ENCODE measurements at regions not wholly inside any gene's neighbourhood (a gene's known extent, or its start where the extent isn't known, plus 50 kb on each side); places are given as distances from the start of the nearest gene placed in this dataset.
"Not testable (repeated sequence)": the region's sequence is repeated elsewhere in the genome, so short reads cannot be mapped to it uniquely, and the experiment has no call there.

DNA sequence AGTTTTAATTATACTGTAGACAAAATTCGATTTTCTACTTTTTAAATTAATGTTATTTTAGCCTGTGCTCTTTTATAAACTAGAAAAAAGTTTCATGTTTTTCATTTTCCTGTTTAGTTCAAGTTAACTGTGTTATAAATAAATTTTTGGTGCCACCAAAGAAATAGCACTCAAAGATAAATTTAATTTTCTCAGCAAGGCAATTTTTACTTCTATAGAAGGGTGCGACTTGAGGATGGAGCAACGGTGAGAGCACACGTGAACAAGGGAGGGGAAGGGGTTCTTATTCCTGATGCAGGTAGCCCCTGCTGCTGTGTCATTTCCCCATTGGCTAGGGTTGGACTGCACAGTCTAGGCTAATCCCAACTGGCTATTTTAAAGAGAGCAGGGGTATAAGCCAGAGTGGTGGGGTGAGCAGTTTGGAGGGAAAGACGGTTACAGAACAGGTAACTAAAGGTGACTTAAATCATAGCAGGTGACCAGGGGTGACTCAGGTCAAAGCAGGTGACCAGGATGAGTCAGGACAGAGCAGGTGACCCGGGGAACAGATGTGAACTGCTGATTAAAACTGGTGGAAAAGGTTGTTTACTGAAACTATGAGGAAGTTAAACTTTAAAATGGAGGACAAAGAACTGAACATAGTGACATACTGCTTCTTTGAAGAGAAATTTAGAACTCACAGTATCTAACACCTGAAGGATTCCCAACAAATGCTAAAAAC lies 104.6 kb upstream of the GPBP1 start:
- no peak for DNase-seq

DNA sequence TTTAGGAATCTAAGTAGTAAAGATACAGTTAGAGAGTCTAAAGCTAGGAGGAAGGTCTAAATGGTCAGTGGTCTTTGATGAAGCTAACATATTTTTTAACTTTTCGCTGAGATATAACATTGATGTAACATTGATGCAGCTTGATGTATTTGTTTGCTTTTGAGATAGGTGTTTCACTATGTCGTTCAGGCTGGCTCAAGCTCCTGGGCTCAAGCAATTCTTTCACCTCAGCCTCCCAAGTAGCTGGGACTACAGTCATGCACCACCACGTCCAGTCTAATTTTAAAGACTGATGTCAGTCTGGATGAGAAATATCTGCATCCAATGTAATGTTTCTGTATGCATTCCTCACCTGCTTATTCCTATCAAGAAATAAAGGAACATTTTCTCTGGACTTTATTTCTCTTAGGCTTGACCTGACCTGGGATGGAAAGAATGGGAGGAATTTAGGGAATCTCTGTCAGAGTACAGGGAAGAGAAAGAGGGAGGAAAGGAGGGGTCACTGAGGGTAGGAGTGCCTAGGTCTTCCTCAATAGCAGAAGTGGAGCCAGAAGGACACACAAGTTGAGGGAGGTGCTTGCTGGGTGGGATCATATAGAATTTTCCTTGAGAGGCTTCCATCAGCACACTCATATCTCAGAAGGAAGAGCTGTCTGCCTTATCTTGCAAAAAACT lies 101.5 kb upstream of the GPBP1 start:
- no peak for DNase-seq

DNA sequence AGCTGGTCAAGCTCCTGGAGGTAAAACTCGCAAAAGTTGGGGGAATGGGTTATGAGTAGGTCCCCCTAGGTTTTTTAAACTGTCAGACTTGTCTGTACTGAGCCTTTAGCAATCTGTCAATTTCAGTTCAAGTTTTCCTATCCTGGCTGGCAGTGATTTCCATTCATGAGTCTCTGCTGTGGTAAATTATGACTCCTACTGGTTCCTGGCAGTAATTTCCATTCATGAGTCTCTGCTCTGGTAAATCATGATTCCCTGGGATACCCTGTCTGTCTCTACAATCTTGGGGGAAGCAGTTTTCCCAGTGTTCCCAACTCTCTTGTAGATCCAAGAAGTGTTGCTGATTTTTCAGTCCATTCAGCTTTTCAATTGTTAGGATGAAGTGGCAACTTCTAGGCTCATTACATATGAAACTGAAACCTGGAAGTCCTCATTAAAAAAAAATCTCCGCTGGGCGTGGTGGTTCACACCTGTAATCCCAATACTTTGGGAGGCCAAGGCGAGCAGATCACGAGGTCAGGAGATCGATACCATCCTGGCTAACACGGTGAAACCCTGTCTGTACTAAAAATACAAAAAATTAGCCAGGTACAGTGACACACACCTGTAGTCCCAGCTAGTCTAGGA lies 91.3 kb upstream of the GPBP1 start:
- no peak for DNase-seq

DNA sequence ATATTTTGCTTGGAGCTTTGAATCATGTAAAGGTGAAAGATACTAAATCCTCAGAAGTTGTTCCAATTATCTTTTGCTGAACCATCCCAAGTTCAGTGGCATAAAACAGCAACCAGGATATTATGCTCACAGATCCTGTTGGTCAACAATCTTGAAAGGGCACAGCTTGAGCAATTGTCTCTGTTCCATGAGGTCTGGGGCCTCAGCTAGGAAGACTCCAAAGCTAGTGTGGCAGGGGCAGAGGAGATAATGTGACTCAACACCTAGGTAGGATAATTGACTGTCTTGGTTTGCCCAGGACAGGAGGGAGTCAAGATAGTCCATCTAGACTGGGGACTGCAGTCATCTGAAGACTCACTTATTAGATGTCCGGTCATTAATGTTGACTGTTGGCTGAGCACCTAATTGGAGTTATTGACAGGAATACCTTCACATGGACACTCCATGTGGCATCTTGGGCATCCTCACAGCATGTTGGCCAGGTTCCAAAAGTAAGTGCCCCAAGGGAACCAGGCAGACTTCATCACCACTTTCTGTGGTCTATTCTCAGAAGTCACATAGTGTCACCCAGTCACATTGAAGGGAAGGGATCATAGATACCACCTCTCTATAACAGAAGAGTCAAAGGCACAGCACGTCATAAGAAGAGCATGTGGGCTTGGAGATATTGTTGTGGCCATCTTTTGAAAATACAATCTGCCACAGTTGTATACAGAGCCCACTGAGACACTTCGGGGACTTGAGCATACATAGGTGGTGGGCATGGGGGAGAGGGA lies 88.4 kb upstream of the GPBP1 start:
- DNase-seq = no peak

DNA sequence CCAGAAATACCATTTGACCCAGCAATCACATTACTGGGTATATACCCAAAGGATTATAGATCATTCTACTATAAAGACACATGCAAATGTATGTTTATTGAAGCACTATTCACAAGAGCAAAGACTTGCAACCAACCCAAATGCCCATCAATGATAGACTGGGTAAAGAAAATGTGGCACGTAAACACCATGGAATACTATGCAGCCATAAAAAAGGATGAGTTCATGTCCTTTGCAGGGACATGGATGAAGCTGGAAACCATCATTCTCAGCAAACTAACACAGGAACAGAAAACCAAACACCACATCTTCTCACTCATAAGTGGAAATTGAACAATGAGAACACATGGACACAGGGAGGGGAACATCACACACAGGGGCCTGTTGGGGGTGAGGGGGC lies 85.9 kb upstream of the GPBP1 start:
- DNase-seq = not testable (repeated sequence)

DNA sequence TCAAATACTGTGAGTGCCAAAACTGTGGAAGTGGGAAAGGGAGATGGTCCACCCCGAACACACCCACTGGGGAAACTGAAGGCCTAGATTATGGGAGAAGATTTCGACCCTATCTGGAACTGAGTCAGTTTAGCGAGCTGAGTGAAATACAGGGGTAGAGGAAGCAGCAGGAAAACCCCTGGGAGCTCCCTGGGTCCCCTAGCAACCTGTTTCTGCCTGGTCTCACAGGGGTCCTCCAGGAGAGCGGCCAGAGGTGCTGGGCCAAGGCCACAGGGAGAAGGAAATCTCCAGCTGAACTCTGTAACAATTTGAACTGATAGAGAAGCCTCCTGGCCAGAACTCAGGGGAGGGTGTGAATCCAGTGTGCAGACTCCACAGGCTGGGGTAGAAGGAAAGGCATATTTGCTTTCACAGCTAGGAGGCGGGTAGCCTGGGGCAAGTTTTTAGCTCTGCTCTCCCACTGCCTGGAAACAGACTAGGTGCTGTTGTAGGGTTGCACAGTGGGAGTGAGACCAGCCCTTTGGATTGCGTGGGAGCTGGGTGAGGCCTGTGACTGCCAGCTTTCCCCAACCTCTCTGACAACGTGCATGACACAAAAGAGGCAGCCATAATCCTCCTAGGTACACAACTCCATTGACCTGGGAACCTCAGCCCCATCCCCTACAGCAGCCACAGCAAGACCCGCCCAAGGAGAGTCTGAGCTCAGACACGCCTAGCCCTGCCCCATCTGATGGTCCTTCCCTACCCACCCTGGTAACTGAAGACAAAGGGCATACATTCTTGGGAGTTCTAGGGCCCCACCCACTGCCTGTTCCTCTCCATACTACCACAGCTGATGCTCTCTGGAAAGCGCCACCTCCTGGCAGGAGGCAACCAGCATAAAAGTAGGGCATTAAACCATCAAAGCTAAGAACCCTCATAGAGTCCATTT lies 78.8 kb upstream of the GPBP1 start:
- no peak for DNase-seq

DNA sequence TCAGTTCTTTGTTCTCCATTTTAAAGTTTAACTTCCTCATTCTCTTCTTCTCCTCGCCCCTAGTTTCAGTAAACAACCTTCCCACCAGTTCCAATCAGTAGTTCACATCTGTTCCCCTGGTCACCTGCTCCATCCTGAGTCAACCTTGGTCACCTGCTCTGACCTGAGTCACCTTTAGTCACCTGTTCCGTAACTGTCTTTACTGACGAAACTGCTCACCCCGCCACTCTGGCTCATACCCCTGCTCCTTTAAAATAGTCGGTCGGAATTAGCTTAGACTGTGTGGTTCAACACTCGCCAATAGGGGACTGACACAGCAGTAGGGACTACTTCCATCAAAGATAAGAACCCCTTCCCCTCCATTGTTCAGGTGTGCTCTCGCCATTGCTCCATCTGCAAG lies 76.3 kb upstream of the GPBP1 start:
- no peak for DNase-seq

DNA sequence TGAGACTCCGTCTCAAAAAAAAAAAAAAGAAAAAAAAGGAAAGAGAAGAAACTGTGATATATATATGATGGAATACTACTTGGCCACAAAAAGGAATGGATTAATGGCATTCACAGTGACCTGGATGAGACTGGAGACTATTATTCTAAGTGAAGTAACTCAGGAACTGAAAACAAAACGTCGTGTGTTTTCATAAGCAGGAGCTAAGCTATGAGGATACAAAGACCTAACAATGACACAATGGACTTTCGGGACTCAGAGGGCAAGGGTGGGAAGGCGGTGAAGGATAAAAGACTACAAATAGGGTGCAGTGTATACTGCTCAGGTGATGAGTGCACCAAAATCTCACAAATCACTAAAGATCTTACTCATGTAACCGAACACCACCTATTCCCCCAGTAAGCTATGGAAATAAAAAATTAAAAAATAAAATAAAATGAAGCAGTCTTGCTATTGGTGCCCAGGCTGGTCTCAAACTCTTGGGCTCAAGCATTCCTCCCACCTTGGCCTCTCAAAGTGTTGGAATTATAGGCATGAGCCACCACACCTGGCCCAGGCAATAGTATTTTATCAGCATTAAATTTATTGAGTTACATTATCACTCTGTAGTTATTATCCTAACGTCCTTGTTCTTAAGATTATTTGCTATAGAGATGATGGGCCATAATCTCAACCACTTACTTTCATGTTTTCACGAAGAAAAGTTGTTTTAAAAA lies 71.5 kb upstream of the GPBP1 start:
- no peak for DNase-seq

DNA sequence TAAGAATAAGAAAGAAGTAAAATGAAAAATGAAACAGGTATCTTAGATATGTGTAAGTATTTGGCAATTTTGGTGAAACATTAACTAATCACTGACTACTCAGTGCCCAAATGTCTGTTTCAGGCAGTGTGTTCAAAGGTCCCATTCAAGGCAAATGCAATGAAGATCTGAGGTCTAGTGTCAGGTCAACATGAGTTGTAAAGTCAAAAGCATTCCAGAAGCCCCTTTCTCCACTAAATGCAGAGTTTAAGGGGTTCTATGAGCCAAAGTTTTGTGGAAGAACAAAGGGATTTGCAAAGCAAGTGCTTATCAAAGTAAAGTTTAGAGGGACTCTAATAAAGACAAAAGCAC lies 71.0 kb upstream of the GPBP1 start:
- DNase-seq = no peak

DNA sequence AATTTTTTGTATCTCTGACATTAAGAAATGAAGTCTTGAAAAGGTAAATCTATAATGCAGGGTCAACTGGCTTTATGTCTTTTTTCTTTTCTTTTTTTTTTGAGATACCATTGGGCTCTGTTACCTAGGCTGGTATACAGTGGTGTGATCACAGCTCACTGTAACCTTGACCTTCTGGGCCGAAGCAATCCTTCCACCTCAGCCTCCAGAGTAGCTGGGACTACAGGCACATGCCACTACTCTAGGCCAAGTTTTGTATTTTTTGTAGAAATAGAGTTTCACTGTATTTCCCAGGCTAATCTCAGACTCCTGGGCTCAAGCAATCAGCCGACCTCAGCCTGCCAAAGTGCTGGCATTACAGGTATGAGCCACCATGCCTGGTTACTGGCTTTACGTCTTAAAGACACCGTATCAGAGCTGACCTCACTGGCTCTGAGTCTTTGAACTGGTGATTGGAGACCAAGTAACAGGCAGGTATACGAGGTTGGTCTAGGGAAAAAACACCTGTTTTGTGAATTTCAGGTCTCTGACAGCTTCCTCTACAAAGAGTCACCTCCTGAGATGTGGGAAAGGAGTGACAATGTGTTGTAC lies 70.4 kb upstream of the GPBP1 start:
- DNase-seq = no peak

DNA sequence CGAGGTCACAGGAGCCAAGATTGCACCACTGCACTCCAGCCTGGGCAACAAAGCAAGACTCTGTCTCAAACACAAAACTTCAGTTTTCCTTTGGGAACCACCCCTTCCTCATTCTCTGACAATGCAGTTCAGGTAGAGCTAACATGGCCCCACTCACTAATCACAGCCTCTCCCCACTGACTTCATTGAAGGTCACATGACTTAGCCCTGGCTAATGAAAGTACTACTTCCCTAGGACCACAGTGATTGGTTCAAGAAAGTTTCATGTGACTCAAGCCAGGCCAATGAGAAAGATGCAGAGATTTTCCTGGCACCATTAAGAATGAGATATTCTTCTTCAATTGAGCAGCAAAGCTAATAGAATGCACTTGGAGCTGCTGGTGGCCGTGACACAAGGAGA lies 67.2 kb upstream of the GPBP1 start:
- DNase-seq = no peak

DNA sequence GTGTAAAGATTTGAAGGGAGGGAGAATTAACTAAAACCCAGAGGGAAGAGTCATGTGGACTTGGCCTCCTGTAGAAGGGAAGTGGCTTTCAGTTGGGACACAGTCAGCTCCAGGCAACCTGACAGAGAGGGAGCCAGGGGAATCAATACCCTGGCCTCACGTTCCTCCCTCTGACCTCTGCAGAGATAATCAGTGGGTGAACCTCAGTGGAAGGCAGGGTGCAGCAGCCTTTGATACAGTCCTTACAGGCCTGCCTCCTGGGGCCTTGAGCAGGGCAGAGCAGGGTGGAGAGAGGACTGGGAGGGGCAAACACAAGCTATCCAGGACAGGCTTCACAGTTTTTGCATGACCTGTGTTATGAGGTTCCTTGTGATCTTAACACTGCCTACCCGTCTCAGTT lies 61.9 kb upstream of the GPBP1 start:
- no peak for DNase-seq

DNA sequence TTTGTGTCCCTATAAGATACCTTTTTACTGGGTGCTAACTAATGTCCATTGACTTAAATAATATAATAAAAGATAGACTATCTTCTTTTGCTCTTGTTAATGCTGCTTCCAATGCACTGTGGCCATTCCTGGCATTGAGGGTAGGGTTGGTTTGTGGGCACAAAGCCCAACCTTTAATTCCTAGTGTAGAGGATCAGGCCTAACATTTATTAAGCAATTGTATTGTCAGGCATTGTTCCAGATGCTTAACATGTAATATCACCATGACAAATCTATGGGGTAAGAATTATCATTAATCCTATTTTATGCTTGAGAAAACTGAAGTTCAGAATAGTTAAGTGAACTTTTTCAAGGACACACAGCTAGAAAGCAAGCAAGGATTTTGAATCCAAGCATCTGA lies 60.4 kb upstream of the GPBP1 start:
- no peak for DNase-seq

DNA sequence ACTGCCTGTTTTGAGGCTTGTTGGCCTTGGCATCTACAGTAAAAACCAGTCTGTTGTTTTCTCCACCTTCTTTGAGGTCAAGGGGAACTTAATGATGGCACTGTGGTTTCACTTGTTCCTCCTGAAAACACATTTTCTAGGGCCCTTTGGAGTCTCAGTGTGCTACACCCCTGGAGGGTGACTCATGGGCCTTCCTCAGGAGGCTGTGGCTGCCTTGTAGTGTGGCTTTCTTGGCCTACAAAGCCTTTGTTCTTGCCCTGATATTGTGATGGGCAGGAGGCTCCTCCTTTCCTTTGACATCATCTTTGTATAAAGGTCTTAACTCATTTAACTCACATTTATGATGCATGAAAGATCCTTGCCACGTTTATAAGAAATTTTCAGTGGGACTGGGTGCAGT lies 56.3 kb upstream of the GPBP1 start:
- DNase-seq = peak; percentile 84

DNA sequence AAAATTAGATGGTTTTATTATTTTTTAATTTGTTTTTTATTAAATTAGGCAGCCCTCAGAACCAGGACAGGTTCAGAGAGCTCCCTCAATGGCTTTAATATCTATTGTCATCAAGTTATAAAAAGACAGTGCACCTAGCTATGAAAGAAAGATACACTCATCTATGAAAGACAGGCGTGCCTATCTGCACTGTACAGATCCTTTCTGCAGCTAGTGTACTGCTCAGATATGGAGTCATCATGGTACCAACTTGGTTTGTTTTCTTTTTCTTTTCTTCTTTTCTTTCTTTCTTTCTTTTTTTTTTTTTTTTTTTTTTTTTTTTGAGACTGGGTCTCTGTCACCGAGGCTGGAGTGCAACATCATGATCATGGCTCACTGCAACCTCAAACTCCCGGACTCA lies 54.8 kb upstream of the GPBP1 start:
- DNase-seq = no peak

DNA sequence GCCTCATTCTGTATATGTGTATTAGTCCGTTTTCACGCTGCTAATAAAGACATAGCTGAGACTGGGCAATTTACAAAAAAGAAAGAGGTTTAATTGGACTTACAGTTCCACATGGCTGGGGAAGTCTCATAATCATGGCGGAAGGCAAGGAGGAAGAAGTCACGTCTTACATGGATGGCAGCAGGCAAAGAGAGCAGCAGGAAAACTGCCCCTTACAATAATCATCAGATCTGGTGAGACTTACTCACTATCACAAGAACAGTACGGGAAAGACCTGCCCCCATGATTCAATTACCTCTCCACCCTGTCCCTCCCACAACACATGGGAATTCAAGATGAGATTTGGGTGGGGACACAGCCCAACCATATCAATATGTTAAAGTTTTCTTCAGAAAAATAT lies 49.8 kb upstream of the GPBP1 start:
- no peak for DNase-seq
